Spleen (tissue), 7 donors: ENCODE measurements at regions not wholly inside any gene's neighbourhood (a gene's known extent, or its start where the extent isn't known, plus 50 kb on each side); places are given as distances from the start of the nearest gene placed in this dataset.

Source experiments
- CTCF ChIP-seq, 11 experiments: fragments of 200-600 bp in 7 of 11; fragments of 450-650 bp in 4 of 11; sonication (generic) in 4 of 11; IDR thresholded peaks in 8 of 11; conservative IDR thresholded peaks in 3 of 11; 1 replicate in 7 of 11; 2 replicates in 4 of 11; pipeline versions ENCODE4 v1.4.0 to v1.8.0; 2016 to 2021; ENCODE audit warnings: antibody characterized with exemption in 11 of 11, inconsistent platforms in 4 of 11, mild to moderate bottlenecking in 1 of 11
- POLR2A ChIP-seq, 3 donors: fragments of 450-650 bp; IDR thresholded peaks; one replicate each; pipeline ENCODE4 v1.5.1; 2017; ENCODE audit warnings: antibody characterized with exemption in 3 of 3, mild to moderate bottlenecking in 1 of 3
- POLR2AphosphoS5 ChIP-seq, 3 donors: sonication (generic); formaldehyde crosslinking; IDR thresholded peaks; one replicate each; pipeline ENCODE4 v1.5.1; 2017; ENCODE audit warnings: antibody characterized with exemption in 3 of 3
- donor health status: DM: no; HTN: no; CAD: no; lungs with moderate emphysema.
- donor health status: DM: no; HTN: no; CAD: no.
- donor health status: DM: no; HTN: no; CAD: no.

- no peak for TF ChIP-seq CTCF (IDR thresholded peaks at IDR 0.05 in 8 of 11, conservative IDR thresholded peaks at IDR 0.05 in 3 of 11)
- TF ChIP-seq POLR2A (IDR thresholded peaks at IDR 0.05) = no peak
- TF ChIP-seq POLR2AphosphoS5 (IDR thresholded peaks at IDR 0.05) = no peak
Measured at GRCh38 chr22:35483730-35484129, 56.9 kb upstream of the RASD2 start.
